SU-DHL-6 (cell line): ENCODE measurements at regions not wholly inside any gene's neighbourhood (a gene's known extent, or its start where the extent isn't known, plus 50 kb on each side); places are given as distances from the start of the nearest gene placed in this dataset.

Experiments
- CTCF ChIP-seq: fragments of 200-600 bp; sonication (generic); IDR thresholded peaks from one replicate; pipeline ENCODE4 v1.5.1; 2017; ENCODE audit warnings: antibody characterized with exemption, mild to moderate bottlenecking, low read length, moderate library complexity; ENCODE audit not compliant: insufficient read depth, poor library complexity, severe bottlenecking
- EZH2phosphoT487 ChIP-seq: fragments of 200-600 bp; sonication (generic), shearing (Covaris generic); conservative IDR thresholded peaks from 2 replicates; pipeline ENCODE4 v1.6.1; 2018; ENCODE audit warnings: mild to moderate bottlenecking, antibody characterized with exemption, low read length, moderate library complexity, mixed read lengths

GRCh38 chr2:191567206-191567605, 110.7 kb upstream of the NABP1 start:
- TF ChIP-seq CTCF: no peak
- TF ChIP-seq EZH2phosphoT487: no peak
